ENCODE measurements at regions not wholly inside any gene's neighbourhood (a gene's known extent, or its start where the extent isn't known, plus 50 kb on each side); places are given as distances from the start of the nearest gene placed in this dataset.
"Not testable (repeated sequence)": the region's sequence is repeated elsewhere in the genome, so short reads cannot be mapped to it uniquely, and the experiment has no call there.

- DNase-seq: no peak
Observed at GRCh38 chr16:10317425-10318001, 68.3 kb upstream of the ATF7IP2 start.

DNA sequence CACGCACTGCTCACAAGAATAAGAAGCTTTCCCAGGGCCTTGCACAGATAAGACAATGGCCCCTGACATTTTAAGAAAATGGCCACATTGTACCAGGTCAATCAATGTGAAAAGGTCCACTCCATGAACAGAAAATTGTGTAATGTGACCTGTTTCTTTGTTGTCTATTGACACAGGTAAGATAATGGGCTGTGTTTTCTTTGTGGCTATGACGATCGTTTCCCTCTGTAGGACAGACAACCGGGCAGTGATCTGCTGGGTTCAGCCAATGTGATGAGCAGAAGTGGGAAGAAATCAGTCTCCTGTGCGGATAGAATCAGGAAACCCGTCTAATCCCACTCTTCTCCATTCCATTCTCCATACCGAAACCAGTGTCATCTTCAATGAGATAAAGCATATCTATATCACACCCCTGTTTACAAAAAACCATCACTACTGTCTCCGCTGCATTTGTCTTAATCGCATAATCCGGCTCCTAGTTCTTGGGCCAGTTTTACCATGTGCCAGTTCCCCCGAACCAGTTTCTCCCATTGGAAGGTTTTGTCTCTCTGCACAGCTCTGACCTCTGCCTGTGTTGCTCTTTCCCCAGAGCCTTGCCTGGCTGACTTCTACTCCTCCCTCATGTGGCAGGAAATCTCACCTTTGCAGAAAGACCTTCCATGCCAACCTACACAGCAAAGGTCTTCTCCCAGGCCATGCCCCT is 66.9 kb upstream of the ATF7IP2 start:
- no peak for DNase-seq

DNA sequence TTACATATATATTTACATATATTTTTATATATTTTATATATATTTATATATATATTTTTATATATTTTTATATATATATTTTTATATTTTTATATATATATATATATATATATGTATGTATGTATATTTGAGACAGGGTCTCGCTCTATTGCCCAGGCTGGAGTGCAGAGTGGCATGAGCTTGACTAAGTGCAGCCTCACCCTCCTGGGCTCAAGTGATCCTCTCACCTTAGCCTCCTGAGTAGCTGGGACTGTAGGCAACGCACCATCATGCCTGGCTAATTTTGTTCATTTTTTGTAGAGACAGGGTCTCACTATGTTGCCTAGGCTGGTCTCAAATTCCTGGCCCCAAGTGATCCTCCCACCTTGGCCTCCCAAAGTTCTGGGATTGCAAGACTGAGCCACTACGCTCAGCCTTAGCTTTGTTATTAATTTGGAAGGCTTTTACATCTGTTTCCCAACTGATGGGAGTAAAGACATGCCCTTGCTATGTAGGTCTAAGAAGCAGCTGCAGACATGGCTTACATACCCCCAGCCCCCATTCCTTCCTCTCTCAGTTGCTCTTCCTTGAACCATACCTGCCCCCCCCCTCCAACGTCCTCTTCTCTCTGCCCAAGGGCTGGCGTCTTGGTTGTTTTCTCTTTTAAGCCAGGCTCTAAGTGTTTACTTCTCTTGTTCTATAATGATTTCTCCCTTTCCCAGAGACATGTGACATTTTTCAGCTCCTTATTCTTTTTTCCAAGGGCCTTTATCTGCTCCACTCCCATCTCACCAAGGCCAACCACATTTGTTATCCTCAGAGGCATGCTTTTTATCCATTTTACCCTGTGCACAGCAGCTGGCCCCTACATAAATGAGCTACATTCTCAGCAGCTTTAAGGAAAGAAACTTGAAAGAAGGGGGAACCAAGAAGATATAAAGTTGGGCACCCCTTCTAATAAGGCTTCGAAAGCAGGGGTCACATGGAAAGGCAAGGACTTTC is 64.2 kb upstream of the ATF7IP2 start:
- no peak for DNase-seq

GRCh38 chr16:10322723-10323527 is 62.9 kb upstream of the ATF7IP2 start:
- DNase-seq: no peak

GRCh38 chr16:10323528-10323869 is 62.4 kb upstream of the ATF7IP2 start:
- no peak for DNase-seq

- no peak for DNase-seq
Observed at GRCh38 chr16:10324210-10324609, 61.7 kb upstream of the ATF7IP2 start.

DNA sequence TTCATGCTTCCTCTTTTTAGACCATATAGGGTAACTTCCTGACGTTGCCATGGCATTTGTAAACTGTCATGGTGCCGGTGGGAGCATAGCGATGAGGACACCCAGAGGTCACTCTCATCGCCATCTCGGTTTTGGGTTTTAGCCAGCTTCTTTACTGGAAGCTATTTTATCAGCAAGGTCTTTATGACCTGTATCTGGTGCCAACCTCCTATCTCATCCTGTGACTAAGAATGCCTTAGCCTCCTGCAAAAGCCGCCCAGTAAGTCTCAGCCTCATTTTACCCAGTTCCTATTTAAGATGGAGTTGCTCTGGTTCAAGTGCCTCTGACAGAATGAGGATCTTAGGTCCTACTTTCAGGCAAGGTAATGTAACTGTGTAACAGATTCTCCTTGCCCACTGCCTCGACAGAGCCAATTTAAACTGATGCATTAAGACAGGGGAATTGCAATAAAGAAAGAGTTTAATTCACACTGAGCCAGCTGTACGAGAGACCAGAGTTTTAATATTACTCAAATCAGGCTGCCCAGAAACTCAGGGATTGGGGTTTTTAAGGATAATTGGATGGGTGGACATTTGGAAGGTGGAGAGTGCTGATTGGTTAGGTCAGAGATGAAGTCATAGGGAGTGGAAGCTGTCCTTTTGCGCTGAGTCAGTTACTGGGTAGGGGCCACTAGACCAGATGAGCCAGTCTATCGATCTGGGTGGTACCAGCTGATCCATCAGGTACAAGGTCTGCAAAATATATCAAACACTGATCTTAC is 59.9 kb upstream of the ATF7IP2 start:
- DNase-seq: no peak

DNA sequence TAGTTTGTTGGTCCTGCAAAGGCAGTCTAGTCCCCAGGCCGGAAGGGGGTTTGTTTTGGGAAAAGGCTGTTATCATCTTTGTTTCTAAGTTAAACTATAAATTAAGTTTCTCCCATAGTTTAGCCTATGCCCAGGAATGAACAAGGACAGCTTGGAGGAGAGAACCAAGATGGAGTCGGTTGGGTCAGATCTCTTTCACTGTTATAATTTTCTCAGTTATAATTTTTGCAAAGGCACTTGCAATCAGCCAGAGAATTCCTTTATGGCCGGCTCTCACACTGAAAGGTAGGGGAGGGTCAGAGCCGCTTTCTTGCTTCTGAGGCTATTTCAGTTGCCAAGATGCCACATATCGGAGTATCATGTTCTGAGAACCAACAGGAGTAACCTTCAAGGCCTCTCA is 59.2 kb upstream of the ATF7IP2 start:
- no peak for DNase-seq

DNA sequence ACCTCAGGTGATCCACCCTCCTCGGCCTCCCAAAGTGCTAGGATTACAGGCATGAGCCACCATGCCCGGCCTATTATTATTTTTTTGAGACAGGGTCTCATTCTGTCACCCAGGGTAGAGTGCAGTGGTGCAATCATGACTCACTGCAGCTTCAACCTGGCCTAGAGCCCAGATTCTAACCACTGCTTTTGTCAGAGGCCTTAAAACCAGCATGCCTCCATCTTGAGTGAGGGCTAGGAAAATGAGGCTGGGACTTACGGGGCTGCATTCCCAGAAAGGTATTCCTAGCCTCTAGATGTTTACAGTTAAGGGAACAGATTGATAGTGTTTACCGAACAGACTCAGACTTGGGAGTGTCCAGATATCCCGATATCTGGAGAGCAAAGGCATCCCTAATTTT is 57.6 kb upstream of the ATF7IP2 start:
- DNase-seq: not testable (repeated sequence)

DNA sequence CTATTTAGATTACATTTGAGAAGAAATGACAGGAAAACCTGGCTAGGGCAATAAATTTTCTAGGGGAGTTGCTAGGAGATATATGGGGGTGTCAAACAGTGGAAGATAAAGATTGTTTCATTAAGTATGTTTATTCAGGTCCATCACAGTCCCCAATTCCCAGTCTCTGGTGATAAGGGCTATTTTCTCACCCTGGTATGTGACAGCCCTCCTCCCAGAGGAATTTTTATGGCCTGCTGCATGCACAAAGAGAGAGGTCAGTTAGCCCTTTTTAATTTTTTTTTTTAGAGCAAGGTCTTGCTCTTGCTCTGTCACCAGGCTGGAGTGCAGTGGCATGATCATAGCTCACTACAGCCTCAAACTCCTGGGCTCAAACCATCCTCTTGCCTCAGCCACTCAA is 53.6 kb upstream of the ATF7IP2 start:
- no peak for DNase-seq

- DNase-seq: no peak
Observed at GRCh38 chr16:10332775-10333174, 53.1 kb upstream of the ATF7IP2 start.

DNA sequence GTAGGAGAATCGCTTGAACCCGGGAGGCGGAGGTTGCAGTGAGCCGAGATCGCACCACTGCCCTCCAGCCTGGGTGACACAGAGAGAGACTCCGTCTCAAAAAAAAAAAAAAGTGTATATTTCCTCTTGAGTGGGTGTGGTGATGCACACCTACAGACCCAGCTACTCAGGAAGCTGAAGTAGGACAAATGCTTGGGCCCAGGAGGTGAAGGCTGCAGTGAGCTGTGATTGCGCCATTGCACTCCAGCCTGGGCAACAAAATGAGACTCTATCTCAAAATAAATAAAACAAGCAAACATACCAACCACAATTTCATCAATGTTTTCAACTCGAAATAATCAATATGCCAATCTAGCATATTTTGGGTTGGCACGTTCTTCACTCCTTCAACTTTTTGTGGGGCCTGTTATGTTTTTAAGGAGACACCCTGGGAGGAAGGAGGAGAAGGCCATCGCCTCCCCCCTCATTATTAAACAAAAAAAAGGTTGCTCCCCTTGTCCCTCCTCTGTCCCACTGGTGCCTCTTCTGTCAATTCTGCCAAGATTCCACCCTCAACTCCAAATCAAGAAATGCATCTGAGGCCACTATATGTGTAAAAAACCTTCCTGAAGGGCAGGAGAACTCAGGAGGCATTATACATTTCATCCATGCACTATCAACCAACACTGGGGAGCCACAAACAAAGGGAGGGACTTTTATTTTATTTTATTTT is 52.4 kb upstream of the ATF7IP2 start:
- peak in 1 of 2 donors; percentile 34 for DNase-seq

GRCh38 chr16:10335681-10336080 is 50.2 kb upstream of the ATF7IP2 start:
- no peak for DNase-seq
